ENCODE measurements at regions not wholly inside any gene's neighbourhood (a gene's known extent, or its start where the extent isn't known, plus 50 kb on each side); places are given as distances from the start of the nearest gene placed in this dataset.
A peak's percentile ranks its signal among the peaks of the same experiment; 100 is the strongest.

DNA sequence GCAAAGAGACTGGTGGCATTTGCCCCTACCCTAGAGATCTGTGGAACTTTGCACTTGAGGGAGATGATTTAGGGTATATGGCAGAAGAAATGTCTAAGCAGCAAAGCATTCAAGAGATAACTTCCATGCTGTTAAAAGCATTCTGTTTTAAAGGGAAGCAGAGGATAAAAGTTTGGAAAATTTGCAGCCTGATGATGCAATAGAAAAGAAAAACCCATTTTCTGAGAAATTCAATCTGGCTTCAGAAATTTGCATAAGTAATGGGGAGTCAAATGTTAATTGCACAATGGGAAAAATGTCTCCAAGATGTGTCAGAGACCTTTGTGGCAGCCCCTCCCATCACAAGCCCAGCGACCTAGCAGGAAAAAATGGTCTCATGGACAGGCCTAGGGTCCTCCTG lies 361.7 kb downstream of the ANKRD7 start:
- intact Hi-C loops (cut with DNase I) = no loop called here
- Histone ChIP-seq H3K27me3 (no peaks in the 10 kb centered on the region), H3K4me3 (no peak overlapping the region), H3K36me3 (no peaks in the 10 kb centered on the region), H3K27ac (no peak overlapping the region), H3K4me1 (no peaks in the 10 kb centered on the region), H3K9me3 (peaks cover 0 to 6% of the 10 kb centered on the region in 2 donors)
- no peak for DNase-seq
- TF ChIP-seq, protein P1, sequence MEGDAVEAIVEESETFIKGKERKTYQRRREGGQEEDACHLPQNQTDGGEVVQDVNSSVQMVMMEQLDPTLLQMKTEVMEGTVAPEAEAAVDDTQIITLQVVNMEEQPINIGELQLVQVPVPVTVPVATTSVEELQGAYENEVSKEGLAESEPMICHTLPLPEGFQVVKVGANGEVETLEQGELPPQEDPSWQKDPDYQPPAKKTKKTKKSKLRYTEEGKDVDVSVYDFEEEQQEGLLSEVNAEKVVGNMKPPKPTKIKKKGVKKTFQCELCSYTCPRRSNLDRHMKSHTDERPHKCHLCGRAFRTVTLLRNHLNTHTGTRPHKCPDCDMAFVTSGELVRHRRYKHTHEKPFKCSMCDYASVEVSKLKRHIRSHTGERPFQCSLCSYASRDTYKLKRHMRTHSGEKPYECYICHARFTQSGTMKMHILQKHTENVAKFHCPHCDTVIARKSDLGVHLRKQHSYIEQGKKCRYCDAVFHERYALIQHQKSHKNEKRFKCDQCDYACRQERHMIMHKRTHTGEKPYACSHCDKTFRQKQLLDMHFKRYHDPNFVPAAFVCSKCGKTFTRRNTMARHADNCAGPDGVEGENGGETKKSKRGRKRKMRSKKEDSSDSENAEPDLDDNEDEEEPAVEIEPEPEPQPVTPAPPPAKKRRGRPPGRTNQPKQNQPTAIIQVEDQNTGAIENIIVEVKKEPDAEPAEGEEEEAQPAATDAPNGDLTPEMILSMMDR (IDR thresholded peaks at IDR 0.05) = no peak
- no peak for ATAC-seq

DNA sequence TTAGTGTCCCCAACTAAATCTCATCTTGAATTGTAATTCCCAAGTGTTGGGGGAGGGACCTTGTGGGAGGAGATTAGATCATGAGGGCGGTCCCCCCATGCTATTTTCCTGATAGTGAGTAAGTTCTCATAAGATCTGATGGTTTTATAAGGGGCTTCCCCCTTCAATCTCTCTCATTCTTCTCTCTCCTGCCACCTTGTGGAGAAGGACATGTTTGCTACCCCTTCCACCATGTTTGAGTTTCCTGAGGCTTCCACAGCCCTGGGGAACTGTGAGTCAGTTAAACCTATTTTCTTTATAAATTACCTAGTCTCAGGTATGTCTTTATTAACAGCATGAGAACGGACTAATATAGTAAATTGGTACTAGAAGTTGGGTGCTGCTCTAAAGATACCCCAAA lies 365.6 kb downstream of the ANKRD7 start:
- ATAC-seq = no peak
- TF ChIP-seq, protein P1 (IDR thresholded peaks at IDR 0.05) = peak in 1 of 2 donors; percentile 9

DNA sequence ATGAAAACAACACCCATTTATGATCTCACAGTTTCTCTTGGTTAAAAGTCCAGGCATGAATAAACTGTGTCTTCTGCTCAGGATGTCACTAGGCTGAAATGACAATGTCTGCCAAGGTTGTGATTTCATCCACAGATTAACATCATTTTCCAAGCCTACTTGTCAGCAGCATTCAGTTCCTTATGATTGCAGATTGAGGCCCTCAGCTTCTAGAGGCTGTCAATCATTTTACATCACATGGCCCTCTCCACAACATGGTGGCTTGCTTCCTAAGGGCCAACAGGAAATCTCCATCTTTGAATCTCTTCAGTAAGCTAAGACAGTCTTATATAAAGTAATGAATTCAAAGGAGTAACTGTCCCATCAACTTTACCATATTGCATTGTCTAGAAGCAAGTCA lies 377.6 kb downstream of the ANKRD7 start:
- intact Hi-C loops (cut with DNase I) = no loop called here
- ATAC-seq (no peak), DNase-seq (no peak)
- TF ChIP-seq, protein P1 (IDR thresholded peaks at IDR 0.05) = no peak
- Histone ChIP-seq H3K27me3 (no peaks in the 10 kb centered on the region), H3K4me3 (no peak overlapping the region), H3K36me3 (no peaks in the 10 kb centered on the region), H3K9me3 (no peaks in the 10 kb centered on the region), H3K27ac (no peak overlapping the region), H3K4me1 (no peaks in the 10 kb centered on the region)

More for the DNA sequence above, 365.6 kb downstream of the ANKRD7 start:
- no peak overlapping the region for H3K4me3 ChIP-seq
- H3K4me1 ChIP-seq = no peaks in the 10 kb centered on the region
- peaks cover 0 to 6% of the 10 kb centered on the region in 2 donors for H3K9me3 ChIP-seq
- intact Hi-C loops (cut with DNase I) = no loop called here
- no peak for DNase-seq
- no peaks in the 10 kb centered on the region for H3K36me3 ChIP-seq
- no peaks in the 10 kb centered on the region for H3K27me3 ChIP-seq
- no peak overlapping the region for H3K27ac ChIP-seq

DNA sequence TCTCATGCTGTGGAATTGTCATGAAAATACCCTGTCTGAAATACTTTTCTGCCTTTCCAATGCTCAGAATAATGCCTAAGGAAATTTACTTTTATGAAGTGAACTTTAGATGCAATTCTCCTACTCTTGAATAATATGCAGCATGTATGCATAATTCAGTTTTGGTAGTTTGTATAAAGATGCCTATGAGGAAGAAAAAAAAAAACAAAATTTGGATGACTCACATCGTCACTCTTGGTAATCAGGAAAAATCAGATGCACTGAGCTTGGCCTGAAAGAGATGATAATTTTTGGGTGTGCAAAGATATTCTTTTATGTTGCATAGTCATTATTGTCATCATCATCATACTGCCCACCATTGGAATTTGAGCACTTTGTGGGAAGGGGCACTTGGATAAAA lies 382.1 kb downstream of the ANKRD7 start:
- TF ChIP-seq, protein P1 (IDR thresholded peaks at IDR 0.05) = no peak
- DNase-seq = no peak
- Histone ChIP-seq H3K27me3 (no peaks in the 10 kb centered on the region), H3K9me3 (no peaks in the 10 kb centered on the region), H3K27ac (no peak overlapping the region), H3K4me3 (no peak overlapping the region), H3K36me3 (no peaks in the 10 kb centered on the region), H3K4me1 (no peaks in the 10 kb centered on the region)
- no peak for ATAC-seq
- intact Hi-C loops (cut with DNase I) = no loop called here

DNA sequence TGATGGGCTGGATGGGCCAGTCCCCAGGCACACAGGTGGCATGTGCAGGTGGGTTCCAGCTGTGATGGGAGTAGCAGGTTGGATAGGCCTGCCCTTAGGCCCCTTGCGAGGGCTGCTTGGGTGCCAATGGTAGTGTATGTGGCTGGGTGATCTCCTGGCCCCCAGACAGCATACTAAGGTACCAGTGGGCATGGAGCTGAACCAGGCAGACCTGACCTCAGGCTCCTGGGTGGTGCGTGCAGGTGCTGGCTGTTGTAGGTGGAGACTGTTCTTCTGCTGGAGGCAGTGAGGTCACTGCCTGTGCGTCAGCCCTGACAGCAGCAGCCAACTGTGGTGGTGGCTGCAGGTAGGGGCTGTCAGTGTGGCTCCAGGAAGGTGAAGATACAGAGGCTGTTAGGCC lies 384.7 kb downstream of the ANKRD7 start:
- ATAC-seq (no peak), DNase-seq (no peak)
- Histone ChIP-seq H3K9me3 (no peaks in the 10 kb centered on the region), H3K27ac (no peak overlapping the region), H3K4me3 (no peak overlapping the region), H3K36me3 (no peaks in the 10 kb centered on the region), H3K4me1 (no peaks in the 10 kb centered on the region), H3K27me3 (no peaks in the 10 kb centered on the region)
- intact Hi-C loops (cut with DNase I) = no loop called here
- TF ChIP-seq, protein P1 (IDR thresholded peaks at IDR 0.05) = no peak
